H1 (cell line): ENCODE measurements at regions not wholly inside any gene's neighbourhood (a gene's known extent, or its start where the extent isn't known, plus 50 kb on each side); places are given as distances from the start of the nearest gene placed in this dataset.

ENCODE experiments used
- CHD7 ChIP-seq: fragments of 300-600 bp; sonication (generic); IDR thresholded peaks from 2 replicates; pipeline ENCODE4 v1.7.1; 2012; ENCODE audit warnings: low read length, moderate library complexity, mild to moderate bottlenecking, inconsistent platforms; ENCODE audit not compliant: insufficient replicate concordance
- CREB1 ChIP-seq: IDR thresholded peaks from 2 replicates; pipeline ENCODE4 v1.6.1; 2012; ENCODE audit warnings: inconsistent platforms
- POU5F1 ChIP-seq: IDR thresholded peaks from 2 replicates; pipeline ENCODE4 v1.6.1; 2011; ENCODE audit warnings: low read depth, mild to moderate bottlenecking, low read length, moderate library complexity
- TCF12 ChIP-seq: IDR thresholded peaks from 2 replicates; pipeline ENCODE4 v1.6.1; 2011; ENCODE audit warnings: low read depth, mild to moderate bottlenecking, low read length
- USF2 ChIP-seq: IDR thresholded peaks from 2 replicates; pipeline ENCODE4 v1.6.1; 2011; ENCODE audit warnings: low read length, improper control_type of control experiment

GRCh38 chr17:12538003-12538402, 127.7 kb upstream of the MYOCD start (continued):
- TF ChIP-seq CHD7 = no peak
- TF ChIP-seq TCF12 = no peak
- no peak for TF ChIP-seq CREB1
- TF ChIP-seq USF2 = no peak
- no peak for TF ChIP-seq POU5F1
